ENCODE measurements at regions not wholly inside any gene's neighbourhood (a gene's known extent, or its start where the extent isn't known, plus 50 kb on each side); places are given as distances from the start of the nearest gene placed in this dataset.

DNA sequence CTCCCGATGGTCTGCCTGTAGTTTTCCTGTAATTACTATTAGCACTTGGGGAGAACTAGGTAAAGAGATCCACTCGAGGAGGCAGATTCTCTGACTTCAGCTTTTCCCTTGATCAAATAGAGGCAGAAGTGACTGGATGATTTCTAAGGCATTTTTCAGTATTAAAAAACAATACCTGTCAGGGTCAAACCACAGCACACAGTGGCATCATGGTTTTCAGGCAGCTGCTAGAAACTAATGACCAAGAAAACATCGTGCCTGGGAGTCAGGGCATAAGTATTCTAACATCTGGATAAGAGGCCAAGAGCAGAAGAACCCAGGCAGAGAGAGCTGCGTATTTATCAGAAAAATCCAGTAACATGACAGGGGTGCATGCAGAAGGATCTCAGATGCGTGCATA lies 419.9 kb downstream of the TUSC7 start:
- CTCF ChIA-PET = no interaction called here
- ATAC-seq = no peak
- POLR2A ChIA-PET = no interaction called here
- H3K27ac Mint-ChIP-seq = no peak overlapping the region
- no peaks in the 10 kb centered on the region for H3K27me3 Mint-ChIP-seq (ENCODE audit: low read depth)
- DNase-seq = no peak
- no peaks in the 10 kb centered on the region for H3K36me3 Mint-ChIP-seq (ENCODE audit: low read depth)
- no peak overlapping the region for H3K4me3 Mint-ChIP-seq
- no peaks in the 10 kb centered on the region for H3K4me1 Mint-ChIP-seq (ENCODE audit: low read depth)
- no peaks in the 10 kb centered on the region for H3K9me3 Mint-ChIP-seq (ENCODE audit: insufficient read depth)

DNA sequence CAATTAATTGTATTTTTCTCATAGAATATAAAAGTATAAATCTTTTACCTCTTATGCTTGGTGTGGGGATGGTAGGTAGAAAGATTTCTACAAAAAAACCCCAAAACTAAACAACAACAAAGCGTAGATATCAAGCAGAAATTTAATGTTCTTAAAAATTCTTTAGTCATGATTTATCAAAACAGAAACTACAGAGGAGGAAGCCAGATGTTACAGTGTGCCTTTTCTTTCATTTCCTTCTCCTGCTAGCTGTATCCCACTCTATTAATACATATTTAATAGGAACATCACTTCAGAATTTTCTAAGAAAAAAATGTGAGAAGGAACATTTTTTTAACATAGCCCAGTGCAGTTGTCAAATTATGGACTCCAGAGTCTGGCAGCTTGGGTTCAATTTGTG lies 420.6 kb downstream of the TUSC7 start:
- H3K36me3 Mint-ChIP-seq (ENCODE audit: low read depth) = no peaks in the 10 kb centered on the region
- no peak overlapping the region for H3K4me3 Mint-ChIP-seq
- H3K27me3 Mint-ChIP-seq (ENCODE audit: low read depth) = no peaks in the 10 kb centered on the region
- no peak for DNase-seq
- no peak overlapping the region for H3K27ac Mint-ChIP-seq
- ChIA-PET POLR2A (no interaction called here), CTCF (no interaction called here)
- no peaks in the 10 kb centered on the region for H3K4me1 Mint-ChIP-seq (ENCODE audit: low read depth)
- no peak for ATAC-seq
- H3K9me3 Mint-ChIP-seq (ENCODE audit: insufficient read depth) = no peaks in the 10 kb centered on the region

DNA sequence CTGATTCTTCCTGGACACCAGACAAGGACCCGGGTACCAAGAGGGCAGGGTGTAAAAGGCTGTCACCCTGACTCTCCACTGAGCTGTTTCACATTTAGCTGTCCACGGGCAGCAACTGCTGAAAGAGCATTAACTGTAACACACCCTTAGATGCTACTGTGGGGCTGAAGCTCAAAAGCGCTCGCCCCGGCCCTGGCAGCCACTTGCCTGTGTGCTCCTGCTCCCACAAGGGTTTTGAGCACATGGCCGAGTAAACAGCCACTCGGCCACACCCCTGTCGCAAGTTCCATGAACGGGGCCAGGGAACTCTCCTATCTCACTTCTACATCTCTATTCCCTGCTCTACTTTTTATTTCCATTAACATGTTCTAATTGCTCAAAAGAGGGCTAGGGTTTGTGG lies 421.7 kb downstream of the TUSC7 start:
- CTCF ChIA-PET = no interaction called here
- H3K4me1 Mint-ChIP-seq (ENCODE audit: low read depth) = no peaks in the 10 kb centered on the region
- no peak for ATAC-seq
- no peaks in the 10 kb centered on the region for H3K9me3 Mint-ChIP-seq (ENCODE audit: insufficient read depth)
- no peak overlapping the region for H3K27ac Mint-ChIP-seq
- H3K27me3 Mint-ChIP-seq (ENCODE audit: low read depth) = no peaks in the 10 kb centered on the region
- POLR2A ChIA-PET = no interaction called here
- no peak overlapping the region for H3K4me3 Mint-ChIP-seq
- H3K36me3 Mint-ChIP-seq (ENCODE audit: low read depth) = no peaks in the 10 kb centered on the region
- DNase-seq = no peak

DNA sequence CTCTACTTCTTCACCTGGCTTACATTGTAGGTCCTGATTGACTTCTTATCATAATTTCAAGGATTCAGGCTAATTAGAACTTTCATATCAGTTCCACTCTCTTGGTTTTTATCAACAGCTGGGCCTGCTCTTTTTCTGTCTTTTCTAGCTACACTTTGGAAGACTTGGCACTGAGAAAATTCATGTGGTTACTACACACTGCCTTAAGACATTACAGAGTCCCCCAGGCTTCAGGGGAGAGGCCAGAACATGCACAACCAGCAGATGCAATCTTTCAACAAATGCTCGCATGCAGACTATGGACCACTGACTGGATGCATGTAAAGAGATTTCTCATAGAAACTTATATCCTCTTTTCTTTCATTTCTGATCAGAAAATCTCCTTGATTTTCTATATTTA lies 423.5 kb downstream of the TUSC7 start:
- no peak for ATAC-seq
- H3K27me3 Mint-ChIP-seq (ENCODE audit: low read depth) = no peaks in the 10 kb centered on the region
- no peaks in the 10 kb centered on the region for H3K36me3 Mint-ChIP-seq (ENCODE audit: low read depth)
- DNase-seq = no peak
- H3K27ac Mint-ChIP-seq = no peak overlapping the region
- POLR2A ChIA-PET = no interaction called here
- H3K4me3 Mint-ChIP-seq = no peak overlapping the region
- H3K9me3 Mint-ChIP-seq (ENCODE audit: insufficient read depth) = no peaks in the 10 kb centered on the region
- CTCF ChIA-PET = no interaction called here
- no peaks in the 10 kb centered on the region for H3K4me1 Mint-ChIP-seq (ENCODE audit: low read depth)

DNA sequence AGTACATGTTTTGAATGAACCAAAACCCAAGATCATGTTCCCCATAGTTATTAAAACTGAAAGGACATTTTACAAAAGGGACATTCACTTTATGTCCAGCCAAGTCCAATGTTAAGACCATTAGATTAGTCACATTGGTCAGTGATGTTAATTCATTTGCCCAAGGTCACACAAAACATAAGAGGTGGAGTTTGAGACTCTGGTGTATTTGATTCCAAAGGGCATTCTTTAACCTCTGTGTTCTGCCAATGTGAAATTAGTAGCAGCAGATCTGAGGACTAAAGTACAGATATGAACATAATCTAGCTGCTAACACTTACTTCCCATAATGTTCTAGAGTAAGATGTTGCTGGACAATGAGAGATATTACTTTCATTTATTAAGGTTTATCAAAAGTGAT lies 425.6 kb downstream of the TUSC7 start:
- no peak for DNase-seq
- Mint-ChIP-seq H3K4me3 (no peak overlapping the region), H3K9me3 (ENCODE audit: insufficient read depth) (no peaks in the 10 kb centered on the region), H3K27ac (no peak overlapping the region), H3K36me3 (ENCODE audit: low read depth) (no peaks in the 10 kb centered on the region), H3K27me3 (ENCODE audit: low read depth) (no peaks in the 10 kb centered on the region), H3K4me1 (ENCODE audit: low read depth) (no peaks in the 10 kb centered on the region)
- ChIA-PET CTCF (no interaction called here), POLR2A (no interaction called here)
- no peak for ATAC-seq

DNA sequence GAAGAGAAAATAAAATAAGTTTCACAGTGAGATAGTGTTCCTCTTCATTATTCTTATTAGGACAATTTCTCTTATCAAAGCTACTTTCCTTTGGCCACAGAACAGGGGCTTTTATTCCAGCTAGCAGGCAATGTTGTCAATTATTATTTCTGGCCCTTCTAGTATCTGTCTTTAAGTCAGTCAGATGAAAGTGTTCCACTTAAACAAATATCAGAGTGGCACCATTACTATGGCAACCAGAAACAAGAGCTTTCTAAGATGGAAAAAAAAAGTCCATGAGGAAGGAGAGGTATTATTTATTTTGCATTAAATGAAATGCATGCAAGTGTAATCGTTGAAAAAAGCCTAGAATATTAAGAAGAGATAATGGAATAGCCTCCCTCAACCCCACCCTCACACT lies 426.4 kb downstream of the TUSC7 start:
- Mint-ChIP-seq H3K27me3 (ENCODE audit: low read depth) (no peaks in the 10 kb centered on the region), H3K27ac (no peak overlapping the region), H3K4me3 (no peak overlapping the region), H3K4me1 (ENCODE audit: low read depth) (no peaks in the 10 kb centered on the region), H3K36me3 (ENCODE audit: low read depth) (no peaks in the 10 kb centered on the region), H3K9me3 (ENCODE audit: insufficient read depth) (no peaks in the 10 kb centered on the region)
- ATAC-seq (no peak), DNase-seq (no peak)
- POLR2A ChIA-PET = no interaction called here
- CTCF ChIA-PET = no interaction called here

DNA sequence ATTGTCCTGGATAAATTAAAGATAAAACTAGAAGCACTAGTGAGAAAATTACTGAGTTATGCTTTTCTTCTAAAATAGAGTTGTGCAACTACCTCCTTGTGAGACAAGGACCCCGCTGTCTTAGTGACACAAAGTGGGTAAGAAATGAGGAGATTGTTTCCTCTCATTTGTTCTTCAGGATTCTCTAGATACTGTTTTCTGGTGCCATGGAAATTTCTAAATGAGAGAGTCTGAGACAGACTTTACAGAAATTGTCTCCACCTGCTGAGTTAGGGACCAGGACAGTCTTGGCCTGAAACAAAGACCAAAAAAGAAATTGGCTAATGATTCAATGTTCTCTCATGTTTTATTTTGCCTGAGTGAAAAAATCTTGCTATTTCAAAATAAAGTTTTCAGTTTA lies 427.5 kb downstream of the TUSC7 start:
- no peak for DNase-seq
- Mint-ChIP-seq H3K27ac (no peak overlapping the region), H3K9me3 (ENCODE audit: insufficient read depth) (no peaks in the 10 kb centered on the region), H3K4me1 (ENCODE audit: low read depth) (no peaks in the 10 kb centered on the region), H3K4me3 (no peak overlapping the region), H3K36me3 (ENCODE audit: low read depth) (no peaks in the 10 kb centered on the region), H3K27me3 (ENCODE audit: low read depth) (no peaks in the 10 kb centered on the region)
- ATAC-seq = no peak
- POLR2A ChIA-PET = no interaction called here
- CTCF ChIA-PET = no interaction called here

DNA sequence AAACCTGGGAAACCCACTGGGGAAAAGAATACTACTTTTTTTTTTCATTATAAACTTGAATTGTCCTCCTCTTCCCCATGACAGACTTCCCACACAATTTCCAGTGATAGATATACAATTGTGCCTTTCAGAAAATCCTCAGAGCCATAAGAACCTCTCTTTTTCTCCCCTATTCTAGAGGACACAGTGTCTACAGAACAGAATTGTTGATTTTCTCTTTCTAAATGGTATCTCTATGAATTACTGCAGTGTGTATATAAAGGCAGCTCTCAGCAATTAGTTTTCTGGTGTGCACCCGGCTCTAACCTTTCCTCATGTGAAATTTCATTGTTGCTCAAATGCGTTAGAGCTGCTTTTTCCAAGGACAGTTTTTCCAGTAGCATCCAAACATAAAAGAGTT lies 430.1 kb downstream of the TUSC7 start:
- DNase-seq = no peak
- ChIA-PET CTCF (no interaction called here), POLR2A (no interaction called here)
- H3K36me3 Mint-ChIP-seq (ENCODE audit: low read depth) = no peaks in the 10 kb centered on the region
- no peaks in the 10 kb centered on the region for H3K27me3 Mint-ChIP-seq (ENCODE audit: low read depth)
- no peak overlapping the region for H3K4me3 Mint-ChIP-seq
- no peaks in the 10 kb centered on the region for H3K9me3 Mint-ChIP-seq (ENCODE audit: insufficient read depth)
- no peaks in the 10 kb centered on the region for H3K4me1 Mint-ChIP-seq (ENCODE audit: low read depth)
- no peak for ATAC-seq
- H3K27ac Mint-ChIP-seq = no peak overlapping the region

DNA sequence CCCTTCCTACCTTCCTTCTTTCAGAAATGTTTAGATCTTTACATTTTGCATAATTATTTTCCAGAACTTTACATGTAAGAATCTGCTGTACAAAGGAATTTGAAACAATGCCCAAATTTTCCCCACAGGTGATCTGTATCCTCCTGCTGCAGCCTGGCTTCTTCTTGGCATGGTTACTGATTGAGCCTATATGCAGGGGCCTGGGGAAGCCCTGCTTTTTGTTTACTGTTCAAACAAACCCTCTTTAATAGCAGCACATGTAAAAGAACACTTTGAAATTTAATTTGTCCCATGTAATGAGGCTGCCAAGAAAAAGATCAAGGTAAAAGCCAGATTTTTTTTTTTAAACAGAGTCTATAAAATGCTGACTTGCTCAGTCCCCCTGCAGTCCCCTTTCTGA lies 432.2 kb downstream of the TUSC7 start:
- POLR2A ChIA-PET = no interaction called here
- Mint-ChIP-seq H3K4me1 (ENCODE audit: low read depth) (no peaks in the 10 kb centered on the region), H3K9me3 (ENCODE audit: insufficient read depth) (no peaks in the 10 kb centered on the region), H3K36me3 (ENCODE audit: low read depth) (no peaks in the 10 kb centered on the region), H3K27ac (no peak overlapping the region), H3K27me3 (ENCODE audit: low read depth) (no peaks in the 10 kb centered on the region), H3K4me3 (no peak overlapping the region)
- no peak for DNase-seq
- CTCF ChIA-PET = no interaction called here
- ATAC-seq = no peak

DNA sequence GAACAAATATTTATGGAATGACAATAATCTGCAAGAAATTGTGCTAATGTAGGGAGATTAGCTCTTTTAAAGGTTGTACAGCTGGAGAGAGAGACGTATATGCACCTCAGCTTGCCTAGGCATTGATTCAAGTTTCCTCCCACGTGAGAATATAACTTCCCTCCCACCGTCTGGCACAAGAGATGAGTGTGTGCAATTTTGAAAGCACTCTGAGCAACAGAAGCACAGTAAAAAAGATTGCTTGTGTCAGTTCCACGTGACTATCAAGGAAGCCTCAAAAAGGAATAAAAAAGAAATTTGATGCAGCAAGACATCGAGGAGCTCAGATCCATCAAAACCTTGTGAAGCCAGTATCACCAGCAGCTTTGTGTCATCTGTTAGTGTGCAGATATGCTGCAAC lies 435.3 kb downstream of the TUSC7 start:
- H3K36me3 Mint-ChIP-seq (ENCODE audit: low read depth) = no peaks in the 10 kb centered on the region
- ATAC-seq (no peak), DNase-seq (no peak)
- no peaks in the 10 kb centered on the region for H3K4me1 Mint-ChIP-seq (ENCODE audit: low read depth)
- CTCF ChIA-PET = no interaction called here
- POLR2A ChIA-PET = no interaction called here
- H3K4me3 Mint-ChIP-seq = no peak overlapping the region
- H3K27ac Mint-ChIP-seq = no peak overlapping the region
- H3K27me3 Mint-ChIP-seq (ENCODE audit: low read depth) = no peaks in the 10 kb centered on the region
- no peaks in the 10 kb centered on the region for H3K9me3 Mint-ChIP-seq (ENCODE audit: insufficient read depth)

DNA sequence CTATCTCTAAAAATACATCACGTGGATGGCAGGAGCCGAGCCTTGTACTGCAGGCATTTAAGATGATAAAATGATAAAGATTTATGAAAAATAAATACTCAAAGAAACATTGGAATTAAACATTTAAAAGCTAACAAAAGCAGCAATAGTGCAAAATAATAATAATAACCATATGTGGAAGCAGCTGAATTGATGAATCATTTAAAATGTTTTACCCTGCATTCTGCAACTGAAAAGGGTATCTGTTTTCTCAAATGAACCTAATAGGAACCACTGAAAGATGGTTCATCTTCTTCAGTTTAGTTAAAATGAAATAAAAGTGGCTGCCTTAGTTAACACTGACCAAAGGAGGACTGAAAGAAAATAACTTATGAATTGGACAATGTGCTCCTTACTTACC lies 436.1 kb downstream of the TUSC7 start:
- CTCF ChIA-PET = no interaction called here
- Mint-ChIP-seq H3K4me1 (ENCODE audit: low read depth) (no peaks in the 10 kb centered on the region), H3K4me3 (no peak overlapping the region), H3K27me3 (ENCODE audit: low read depth) (no peaks in the 10 kb centered on the region), H3K9me3 (ENCODE audit: insufficient read depth) (no peaks in the 10 kb centered on the region), H3K36me3 (ENCODE audit: low read depth) (no peaks in the 10 kb centered on the region), H3K27ac (no peak overlapping the region)
- POLR2A ChIA-PET = no interaction called here
- ATAC-seq = no peak
- DNase-seq = no peak

DNA sequence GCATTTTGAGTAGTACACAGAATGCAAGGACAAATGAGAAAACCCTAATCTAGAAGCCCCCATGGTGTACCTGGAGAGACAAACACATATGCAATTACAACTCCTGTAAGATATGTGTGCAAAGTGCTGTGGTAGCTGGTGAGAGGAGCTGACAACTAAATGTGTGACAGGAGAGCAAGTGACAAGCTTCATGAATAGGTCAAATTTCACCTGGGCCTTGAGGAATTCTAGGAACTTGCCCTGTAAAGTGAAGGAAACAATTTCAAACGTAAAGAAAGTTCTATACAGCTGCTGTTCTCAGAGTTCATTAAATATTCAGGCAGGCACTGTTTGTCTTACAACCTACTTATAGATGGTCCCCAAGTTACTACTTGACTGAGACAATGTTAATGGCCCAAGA lies 437.0 kb downstream of the TUSC7 start:
- DNase-seq (no peak), ATAC-seq (no peak)
- Mint-ChIP-seq H3K27me3 (ENCODE audit: low read depth) (no peaks in the 10 kb centered on the region), H3K9me3 (ENCODE audit: insufficient read depth) (no peaks in the 10 kb centered on the region), H3K4me3 (no peak overlapping the region), H3K27ac (no peak overlapping the region), H3K36me3 (ENCODE audit: low read depth) (no peaks in the 10 kb centered on the region), H3K4me1 (ENCODE audit: low read depth) (no peaks in the 10 kb centered on the region)
- ChIA-PET POLR2A (no interaction called here), CTCF (no interaction called here)

DNA sequence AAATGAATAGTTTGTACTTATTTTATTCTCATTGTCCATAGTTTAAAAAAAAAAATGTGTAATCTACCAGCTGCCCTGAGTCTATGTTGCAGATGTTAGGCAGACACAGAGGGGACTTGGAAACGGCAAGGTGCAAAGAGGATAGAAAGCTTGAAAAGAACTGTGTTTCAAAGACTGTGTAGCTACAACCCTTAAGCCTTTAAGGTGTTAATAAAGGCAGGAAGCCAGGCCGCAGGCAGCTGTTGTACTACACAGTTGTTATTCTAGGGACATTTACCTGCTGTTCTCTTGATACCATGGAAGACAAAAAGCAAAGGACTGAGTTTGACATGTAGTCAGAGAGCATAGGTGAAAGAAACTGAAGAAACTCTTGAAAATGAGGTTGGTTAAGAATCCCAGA lies 440.0 kb downstream of the TUSC7 start:
- ChIA-PET CTCF (no interaction called here), POLR2A (no interaction called here)
- no peak for ATAC-seq
- Mint-ChIP-seq H3K27ac (no peak overlapping the region), H3K27me3 (ENCODE audit: low read depth) (no peaks in the 10 kb centered on the region), H3K9me3 (ENCODE audit: insufficient read depth) (no peaks in the 10 kb centered on the region), H3K36me3 (ENCODE audit: low read depth) (no peaks in the 10 kb centered on the region), H3K4me1 (ENCODE audit: low read depth) (no peaks in the 10 kb centered on the region), H3K4me3 (no peak overlapping the region)
- DNase-seq = no peak

DNA sequence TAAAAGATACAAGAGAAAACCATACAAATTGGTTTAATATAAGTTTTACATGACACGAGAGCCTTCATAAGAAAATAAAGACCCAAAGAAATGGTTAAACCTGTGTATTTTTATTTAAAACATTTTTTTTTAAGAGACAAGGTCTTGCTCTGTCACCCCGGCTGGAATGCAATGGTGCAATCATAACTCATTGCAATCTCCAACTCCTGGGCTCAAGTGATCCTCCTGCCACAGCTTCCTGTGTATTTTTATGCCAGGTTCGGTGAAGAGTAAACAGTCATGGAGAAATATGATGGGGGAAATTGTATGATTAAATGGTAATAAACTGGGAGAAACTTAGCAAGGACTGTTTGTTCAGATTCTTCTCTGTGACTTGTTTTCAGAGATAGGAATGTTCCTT lies 441.0 kb downstream of the TUSC7 start:
- ATAC-seq (no peak), DNase-seq (no peak)
- POLR2A ChIA-PET = no interaction called here
- Mint-ChIP-seq H3K9me3 (ENCODE audit: insufficient read depth) (no peaks in the 10 kb centered on the region), H3K36me3 (ENCODE audit: low read depth) (no peaks in the 10 kb centered on the region), H3K4me3 (no peak overlapping the region), H3K27ac (no peak overlapping the region), H3K27me3 (ENCODE audit: low read depth) (no peaks in the 10 kb centered on the region), H3K4me1 (ENCODE audit: low read depth) (no peaks in the 10 kb centered on the region)
- CTCF ChIA-PET = no interaction called here

All from activated CD8-positive, alpha-beta T cell treated with anti-CD3 and anti-CD28 coated beads, Interleukin-2, amount 10 ng/mL, durations not matched to agents 7 days and 5 days (primary cell).